Stimulated activated CD8-positive, alpha-beta memory T cell treated with anti-CD3 and anti-CD28 coated beads, Interleukin-7, amount 100 ng/mL, for 48 hours (primary cell): ENCODE measurements at regions not wholly inside any gene's neighbourhood (a gene's known extent, or its start where the extent isn't known, plus 50 kb on each side); places are given as distances from the start of the nearest gene placed in this dataset.

Experiments
- DNase-seq, 2 donors: peaks; one replicate each; pipeline ENCODE4 v3.0.0-alpha.2; 2020; ENCODE audit warnings: low read depth in 1 of 2; ENCODE audit errors: extremely low read depth in 1 of 2

DNA sequence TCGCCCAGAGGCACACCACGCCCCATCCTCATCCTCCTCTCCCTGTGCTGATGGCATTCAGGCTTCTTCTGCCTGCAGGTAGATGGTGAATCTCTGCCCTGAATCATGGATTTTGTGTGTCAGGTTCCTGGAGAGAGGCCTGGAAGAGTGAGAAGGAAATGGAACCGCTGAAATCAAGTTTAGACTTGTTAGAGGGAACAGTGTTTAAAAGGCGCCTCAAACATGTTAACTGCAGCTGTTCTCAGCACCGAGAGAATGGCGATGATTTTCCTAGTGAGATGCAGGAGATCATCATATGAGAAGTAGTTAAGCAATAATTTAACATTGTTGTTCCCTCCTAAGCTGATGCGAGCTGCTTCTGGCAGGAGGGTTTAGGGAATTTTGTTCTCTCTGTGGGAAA is 744.4 kb upstream of the EEF2KMT start:
- DNase-seq, result no peak

DNA sequence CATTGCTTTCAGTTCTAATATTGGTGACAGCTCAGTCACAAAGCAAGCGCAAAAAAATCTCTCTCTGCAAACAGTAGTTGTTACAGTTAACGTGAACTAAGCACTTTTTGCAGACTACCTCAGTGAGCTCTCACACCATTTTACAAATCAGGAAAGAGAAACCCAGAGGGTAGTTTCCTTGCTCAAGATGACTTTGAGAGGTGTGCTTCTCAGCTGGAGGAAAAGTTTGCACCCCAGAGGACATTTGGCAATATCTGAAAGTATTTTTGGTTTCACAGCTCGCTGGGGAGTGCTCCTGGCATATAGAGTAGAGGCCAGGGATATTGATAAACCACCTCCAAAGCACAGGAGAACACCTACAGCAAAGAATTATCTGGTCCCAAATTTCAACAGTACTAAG is 741.1 kb upstream of the EEF2KMT start:
- DNase-seq, result no peak

DNA sequence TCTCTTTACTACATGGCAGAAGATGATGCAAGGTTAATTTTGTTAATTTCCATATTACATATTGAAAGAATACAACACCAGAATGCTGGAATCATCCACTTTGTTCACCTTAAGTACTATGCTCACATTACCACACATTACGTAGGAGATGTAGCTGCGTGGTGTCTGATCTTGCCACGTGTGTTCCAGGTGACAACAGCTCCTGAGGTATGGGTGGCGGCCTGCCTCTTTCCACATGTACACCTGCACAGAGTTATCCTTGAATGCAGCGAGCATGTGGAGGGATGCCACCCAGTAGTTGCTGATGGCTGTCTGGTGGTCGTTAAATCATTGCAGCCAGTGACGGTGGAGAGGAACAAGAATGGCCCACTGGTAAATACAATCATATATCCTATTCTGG is 740.5 kb upstream of the EEF2KMT start:
- no peak for DNase-seq

DNA sequence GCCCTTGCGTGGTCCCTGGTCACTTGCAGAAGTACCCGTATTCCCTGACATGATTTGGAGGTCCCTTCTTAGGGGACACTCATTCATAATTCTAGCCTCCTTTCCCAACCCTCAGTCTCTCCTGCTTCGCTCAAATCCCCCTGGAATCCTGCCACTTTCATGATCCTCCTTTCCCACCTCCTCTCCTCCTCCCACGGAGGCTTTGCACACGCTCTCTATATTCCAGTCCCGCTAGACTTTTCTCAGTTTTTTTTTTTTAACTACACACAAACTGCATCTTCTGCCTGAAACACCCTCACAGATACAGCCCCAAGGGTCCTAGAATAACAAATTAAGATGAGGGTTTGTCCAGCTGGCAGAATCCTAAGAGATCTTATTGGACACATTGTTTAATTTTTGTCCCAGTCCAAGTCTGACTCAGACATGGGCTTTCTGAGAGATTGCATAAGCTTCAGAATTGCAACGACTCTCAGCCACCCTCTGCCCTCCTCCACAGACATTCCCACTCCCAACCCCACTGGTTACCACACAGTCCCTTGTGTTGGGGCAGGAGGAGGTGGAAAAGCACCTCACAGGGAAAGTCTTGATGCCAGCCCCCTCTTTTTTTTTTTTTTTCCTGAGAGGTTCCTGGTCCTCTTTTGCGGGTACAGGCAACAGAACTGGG is 739.5 kb upstream of the EEF2KMT start:
- DNase-seq, result no peak

DNA sequence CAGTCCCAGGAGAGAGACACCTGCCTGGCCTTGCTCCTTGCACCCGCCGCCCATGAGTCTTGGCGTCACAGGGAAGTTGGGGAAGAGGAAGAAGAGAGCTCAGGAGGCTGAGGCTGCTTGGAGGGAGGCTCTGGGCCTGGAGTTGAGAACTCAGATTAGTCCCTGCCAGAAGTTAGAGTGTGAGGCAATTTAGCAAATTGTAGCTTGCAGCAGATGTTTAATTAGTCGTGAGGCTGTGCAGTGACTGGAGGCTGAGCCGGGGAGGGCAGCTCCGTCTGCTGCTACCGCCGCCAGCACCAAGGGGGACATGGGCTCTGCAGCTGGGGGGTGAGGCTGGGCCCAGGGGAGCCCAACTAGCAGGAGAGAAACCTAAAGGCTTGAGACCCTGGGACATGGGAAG is 738.3 kb upstream of the EEF2KMT start:
- DNase-seq, result no peak

DNA sequence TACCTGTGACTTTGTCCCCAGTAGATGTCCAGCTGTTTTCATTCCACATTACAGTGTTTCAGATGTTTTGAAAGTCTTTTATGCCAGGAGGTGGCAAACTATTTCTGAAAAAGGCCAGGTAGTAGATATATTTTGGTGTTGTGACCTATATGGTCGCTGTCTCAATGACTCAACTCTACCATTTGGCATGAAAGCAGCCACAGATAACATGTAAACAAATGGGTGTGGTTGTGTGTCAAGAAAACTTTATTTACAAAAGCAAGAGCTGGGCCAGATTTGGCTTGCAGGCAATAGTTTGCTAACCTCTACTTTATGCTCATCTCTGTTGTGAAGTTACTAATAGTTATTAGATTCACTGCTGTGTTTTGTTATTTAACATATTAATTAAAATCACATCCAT is 728.7 kb upstream of the EEF2KMT start:
- DNase-seq, result no peak

DNA sequence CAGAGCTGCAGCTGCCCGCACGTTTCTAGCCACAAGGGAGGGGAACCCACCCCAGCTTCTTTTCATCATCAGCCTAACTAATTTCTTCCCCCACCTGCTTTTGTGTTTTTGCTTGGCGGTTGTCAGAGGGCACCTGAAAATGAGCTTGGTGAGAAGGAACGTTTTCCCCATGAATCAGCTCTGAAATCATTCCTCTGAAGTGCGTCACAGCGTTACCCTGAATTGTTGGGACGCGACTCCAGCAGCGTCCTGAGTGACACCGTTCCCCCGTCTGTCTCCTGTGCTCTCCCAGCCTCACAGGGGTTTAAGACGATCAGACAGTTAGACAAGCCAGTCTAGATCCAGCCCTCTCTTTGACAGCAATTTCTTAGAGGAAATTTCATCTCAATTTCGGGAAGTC is 722.9 kb upstream of the EEF2KMT start:
- DNase-seq, result no peak

DNA sequence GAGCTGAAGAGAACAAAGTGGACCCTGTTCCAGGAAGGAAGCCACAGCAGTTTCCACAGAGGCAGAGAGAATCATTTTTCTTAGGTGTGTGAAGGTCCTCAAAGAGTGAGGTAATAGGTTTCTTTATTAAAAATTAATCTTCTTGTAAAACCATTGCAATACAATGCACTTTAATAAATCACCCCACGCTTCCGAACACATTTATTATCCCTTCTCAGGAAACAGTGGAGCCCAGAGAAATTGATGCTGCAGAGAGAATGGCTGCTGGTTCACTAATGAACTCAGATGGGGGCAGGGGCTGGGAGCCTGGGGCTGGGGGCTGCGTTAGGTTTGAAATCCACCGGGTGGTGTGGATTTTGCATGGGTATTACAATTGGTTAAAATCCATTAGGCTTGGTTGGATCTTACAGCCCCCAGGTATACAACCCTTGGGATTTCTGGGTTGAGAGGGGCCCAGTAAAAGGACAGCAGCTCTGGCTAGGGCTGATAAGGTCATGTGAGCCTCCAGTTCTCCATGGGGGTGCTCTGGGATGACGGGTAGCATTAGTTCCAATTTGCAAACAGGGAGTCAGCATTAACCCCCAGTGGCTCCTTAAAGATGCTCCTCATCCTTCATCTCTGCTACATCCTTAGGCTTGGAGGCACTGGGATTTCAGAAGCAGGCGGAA is 718.1 kb upstream of the EEF2KMT start:
- no peak for DNase-seq

DNA sequence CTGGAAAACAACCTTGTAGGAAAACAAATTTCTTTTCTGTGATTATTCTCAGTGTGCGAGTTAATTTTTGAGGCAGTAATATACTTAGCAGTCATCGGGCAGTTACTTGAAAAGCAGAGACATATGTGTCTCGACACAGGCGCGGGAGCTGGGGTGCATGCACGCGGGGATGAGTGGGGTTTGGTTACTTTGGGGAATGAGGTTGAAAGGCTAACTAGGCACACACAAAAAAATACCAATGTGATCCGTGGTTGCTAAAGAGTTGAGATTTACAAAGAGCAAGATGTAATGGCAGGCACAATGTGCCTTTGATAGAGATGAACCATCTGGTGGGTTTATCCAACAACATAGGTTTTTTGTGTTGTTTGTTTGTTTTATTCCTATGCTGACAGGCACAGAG is 703.8 kb upstream of the EEF2KMT start:
- no peak for DNase-seq

DNA sequence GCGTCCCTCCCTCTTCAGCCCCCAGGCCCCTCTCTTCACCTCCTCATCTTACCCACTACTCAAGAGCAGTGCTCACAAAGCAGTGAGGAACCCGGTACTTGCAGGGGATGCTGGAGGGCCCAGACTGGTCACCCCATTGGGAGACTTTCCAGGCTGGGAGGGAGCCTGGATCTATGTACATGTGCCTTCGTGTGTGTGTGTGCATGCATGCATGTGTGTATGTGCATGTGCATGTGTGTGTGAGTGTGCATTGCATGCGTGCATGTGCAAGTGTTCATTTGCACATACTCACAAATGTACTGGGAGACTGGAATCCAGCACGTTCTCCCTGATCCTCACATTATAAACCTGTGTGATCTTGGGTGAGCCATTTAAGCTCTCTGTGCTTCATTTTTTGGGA is 696.0 kb upstream of the EEF2KMT start:
- no peak for DNase-seq

DNA sequence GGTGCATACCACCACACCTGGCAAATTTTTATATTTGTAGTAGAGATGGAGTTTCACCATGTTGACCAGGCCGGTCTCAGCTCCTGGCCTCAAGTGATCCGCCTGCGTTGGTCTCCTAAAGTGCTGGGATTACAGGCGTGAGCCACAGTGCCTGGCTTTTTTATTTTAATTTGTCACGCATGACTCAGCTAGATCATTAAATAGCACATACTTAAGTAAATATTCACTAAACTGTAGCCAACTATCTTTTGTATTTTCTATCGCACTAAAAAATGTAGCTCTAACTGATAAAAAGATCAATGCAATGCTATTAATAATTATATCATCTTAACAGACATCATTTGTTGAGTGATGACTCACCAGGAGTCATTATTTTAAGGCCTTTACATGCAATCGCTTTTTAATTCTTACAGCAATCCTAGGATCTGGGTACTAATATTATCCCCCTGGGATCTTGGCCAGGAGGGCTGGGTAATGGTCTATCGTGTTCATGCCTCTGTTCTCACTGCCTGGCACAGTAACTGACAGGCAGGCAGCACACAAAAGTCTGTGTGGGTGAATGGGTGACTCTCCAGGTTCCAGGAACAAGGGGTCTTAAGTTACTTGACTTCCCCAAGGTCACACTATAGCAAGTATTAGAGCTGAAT is 693.5 kb upstream of the EEF2KMT start:
- DNase-seq, result no peak

DNA sequence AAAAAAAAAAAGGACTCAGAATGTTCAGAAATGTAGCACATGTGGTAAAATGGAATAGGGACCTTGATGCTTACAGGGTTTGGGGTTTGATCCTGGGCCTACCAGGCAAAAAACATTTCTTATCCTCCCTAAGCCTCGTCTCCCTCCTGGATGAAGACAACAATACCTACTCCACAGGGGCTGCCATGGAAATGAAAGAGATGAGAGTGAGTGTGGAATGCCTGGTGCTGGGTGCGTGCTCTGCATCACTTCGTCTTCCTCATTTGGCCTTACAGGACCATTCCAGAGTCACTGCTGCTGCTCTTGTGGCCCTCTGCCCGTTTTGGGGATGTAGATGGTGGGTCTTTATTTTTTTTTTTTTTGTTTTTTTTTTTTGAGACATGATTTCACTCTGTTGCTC is 692.9 kb upstream of the EEF2KMT start:
- no peak for DNase-seq

DNA sequence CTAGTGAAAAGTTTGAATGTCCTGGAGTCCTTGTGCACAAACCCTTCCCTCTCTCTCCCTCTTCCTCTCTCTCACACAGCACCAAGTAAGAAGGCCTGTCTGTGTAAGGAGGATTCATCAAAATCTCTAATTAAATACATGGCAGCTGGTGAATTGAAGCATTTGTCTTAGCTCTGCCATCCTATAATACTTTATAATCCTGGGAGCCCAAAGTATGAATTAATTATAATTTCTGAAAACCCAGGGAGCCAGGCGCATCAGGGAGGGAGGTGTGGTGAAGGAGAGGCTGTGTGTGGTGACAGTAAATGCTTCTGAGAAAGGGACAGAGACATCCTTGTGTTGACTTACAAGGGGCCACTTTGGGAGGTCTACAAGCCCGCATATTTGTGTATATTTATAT is 691.4 kb upstream of the EEF2KMT start:
- DNase-seq, result no peak

DNA sequence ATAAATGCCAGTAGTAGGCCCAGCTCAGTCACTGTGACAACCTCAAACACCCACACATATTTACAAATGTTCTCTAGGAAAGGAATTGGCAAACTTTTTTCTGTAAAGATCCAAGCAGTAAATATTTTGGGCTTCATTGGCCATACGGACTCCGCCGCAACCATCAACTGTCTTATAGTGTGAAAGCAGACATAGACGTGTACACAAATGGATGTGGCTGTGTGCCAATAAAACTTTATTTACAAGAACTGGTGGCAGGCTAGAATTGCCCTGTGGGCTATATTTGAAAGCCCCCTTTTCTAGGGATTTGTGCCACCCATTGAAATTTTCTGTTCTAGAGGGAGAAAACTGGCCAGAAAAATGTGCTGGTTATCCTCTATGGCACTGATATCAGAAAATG is 683.8 kb upstream of the EEF2KMT start:
- no peak for DNase-seq

DNA sequence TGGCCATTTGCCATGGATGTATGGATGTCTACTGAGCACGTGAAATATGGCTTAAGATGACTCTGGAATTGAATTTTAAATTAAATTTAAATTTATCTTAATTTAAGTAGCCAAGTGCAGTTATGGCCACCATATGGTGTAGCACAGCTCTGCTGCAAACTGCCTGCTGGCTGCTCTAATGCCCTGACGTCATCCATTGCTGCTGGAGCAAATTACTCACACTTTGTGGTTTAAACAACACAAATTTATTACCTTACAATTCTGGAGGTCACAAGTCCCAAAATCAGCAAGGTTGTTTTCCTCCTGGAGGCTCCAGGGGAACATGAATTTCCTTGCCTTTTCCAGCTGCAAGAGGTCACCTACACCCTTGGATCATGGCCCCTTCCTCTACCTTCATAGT is 679.3 kb upstream of the EEF2KMT start:
- no peak for DNase-seq

DNA sequence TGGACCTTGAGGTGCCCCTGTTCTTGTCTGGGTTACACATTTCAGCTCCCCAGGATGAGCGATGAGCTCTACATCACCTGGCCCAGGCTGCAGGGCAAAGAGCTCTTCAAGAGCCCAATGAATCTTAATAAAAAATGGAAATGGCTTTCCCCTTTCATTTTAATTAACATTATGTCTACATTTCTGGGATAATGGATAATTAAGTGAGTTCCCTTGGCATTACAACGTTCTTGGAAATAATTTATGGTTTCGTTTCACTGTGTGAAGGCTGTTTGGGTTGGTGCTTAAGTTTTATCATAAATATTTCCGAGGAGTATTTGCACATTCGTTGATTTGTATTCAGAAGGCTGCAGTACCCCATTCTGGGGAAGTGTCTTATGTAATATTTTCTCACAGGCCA is 678.3 kb upstream of the EEF2KMT start:
- DNase-seq, result no peak

DNA sequence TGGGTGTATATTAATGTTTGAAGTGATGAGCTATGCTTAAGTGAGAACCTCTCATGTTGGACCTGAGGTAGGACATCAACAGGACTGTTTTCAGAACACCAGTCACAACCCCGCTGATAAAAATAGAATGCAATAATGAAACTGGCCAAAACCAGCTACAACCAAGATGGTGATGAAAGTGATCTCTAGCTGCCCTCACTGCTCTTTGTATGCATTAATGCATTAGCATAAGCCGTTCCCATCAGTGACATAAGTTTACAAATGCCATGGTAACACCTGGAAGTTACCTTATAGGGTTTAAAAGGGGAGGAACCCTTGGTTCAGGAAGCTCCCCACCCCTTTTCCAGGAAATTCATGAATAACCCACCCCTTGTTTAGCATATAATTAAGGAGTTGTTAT is 672.5 kb upstream of the EEF2KMT start:
- no peak for DNase-seq

DNA sequence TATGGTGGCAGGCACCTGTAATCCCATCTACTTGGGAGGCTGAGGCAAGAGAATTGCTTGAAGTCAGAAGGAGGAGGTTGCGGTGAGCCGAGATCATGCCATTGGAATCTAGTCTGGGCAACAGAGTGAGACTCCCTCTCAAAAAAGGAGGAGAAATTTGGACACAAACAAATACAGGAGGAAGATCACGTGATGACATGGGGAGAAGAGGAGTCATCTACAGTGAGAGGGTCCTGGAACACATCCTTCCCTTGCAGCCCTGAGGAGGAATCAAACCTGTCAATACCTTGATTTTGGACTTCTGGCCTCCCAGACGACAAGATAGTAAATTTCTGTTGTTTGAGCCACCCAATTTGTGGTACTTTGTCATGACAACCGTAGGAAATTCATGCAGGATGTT is 671.9 kb upstream of the EEF2KMT start:
- no peak for DNase-seq

DNA sequence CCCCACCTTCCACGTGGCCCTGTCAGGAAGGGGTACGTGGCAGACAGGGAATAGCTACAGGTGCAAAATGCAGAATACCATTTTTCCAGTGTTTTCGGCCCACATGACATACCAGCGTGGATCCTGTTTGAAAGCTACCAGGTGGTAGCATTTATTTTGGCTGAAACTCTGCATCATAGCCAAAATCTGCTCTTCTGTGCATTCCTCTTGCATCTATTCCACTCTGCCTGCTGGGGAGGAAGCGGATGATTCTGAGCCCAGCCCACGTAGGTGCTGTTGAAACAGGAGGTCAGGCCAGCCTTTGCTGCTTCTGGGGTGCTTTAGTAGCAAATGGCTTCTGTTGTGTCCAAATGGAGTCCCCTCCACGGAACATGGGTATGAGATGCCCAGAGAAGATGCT is 670.9 kb upstream of the EEF2KMT start:
- no peak for DNase-seq

DNA sequence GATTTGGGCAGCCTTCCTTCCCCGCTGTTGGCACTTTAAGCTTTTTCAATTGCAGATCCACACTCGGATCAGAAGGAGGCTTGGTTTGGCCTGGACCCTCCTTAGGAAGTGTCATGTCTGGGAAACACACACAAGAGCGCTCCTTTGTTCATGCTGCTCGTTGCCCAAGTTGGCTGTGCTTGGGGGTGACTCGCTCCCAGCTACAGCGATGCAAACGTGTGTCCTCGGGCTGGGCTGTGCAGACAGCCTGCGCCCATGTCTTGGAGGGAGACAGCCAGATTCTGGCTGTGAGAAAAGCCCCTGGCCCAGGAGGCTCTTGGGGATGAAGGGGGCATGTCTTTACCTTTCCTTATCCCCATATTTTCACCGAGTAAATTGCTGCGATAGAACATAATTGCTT is 665.6 kb upstream of the EEF2KMT start:
- DNase-seq, result no peak

DNA sequence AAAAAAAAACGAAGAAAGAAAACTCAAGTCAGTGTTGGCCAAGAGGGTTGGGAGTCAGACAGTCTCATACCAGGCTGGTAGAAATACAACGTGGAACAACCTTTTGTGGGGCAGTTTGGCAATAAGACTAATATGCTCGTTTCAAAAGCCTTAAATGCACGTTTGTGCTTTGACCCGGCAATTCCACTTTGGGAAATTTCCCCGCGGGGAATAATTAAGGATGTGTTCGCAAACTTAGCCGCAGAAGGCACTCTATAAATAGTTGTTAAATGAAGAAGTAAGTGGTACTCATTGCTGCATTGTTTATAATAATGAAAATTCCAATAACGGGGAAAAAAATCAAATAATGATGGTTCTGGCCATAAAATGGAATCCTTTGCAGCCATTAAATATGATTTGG is 664.8 kb upstream of the EEF2KMT start:
- no peak for DNase-seq

DNA sequence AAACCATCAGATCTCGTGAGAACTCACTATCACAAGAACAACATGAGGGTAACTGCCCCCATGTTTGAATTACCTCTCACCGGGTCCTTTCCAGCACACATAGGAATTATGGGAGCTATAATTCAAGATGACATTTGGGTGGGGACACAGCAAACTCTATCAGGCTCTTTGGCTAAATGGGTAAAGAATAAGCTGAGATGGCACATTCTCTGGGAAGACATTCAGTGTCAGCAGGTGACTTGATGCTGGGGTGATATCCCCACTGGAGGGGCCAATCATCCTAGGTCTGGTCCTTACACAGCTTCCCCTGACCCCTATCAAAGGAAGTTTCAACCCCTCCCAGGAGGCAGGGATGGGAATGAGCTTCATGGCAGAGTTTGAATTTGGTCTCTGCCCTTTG is 664.0 kb upstream of the EEF2KMT start:
- no peak for DNase-seq

DNA sequence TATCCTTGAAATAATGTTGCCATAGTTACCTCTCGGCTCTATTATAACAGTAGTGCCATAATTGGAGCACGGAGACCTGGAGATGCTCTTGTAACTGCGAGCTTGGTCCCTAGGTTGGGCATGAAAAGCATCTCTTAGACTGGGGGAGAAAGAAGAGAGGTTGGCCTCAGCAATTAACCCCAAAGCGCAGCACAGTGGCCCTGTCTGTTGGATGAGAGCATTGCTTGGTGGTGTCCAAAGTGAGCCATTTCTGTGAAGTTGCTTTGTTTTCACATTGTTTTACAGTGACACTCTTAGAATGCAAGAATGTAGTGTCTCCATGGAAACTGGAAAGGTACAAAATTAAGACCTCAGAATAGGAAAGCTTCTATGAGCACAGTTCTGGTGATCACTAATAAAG is 660.7 kb upstream of the EEF2KMT start:
- DNase-seq, result no peak
